HEK293 (cell line): ENCODE measurements at regions not wholly inside any gene's neighbourhood (a gene's known extent, or its start where the extent isn't known, plus 50 kb on each side); places are given as distances from the start of the nearest gene placed in this dataset.

Experiments
- CTCF ChIA-PET: fragments of 350-600 bp; formaldehyde crosslinking; extraction: SDS; loops from one replicate; lab custom pipeline; 2021; ENCODE audit warnings: antibody characterized with exemption; lab: Yijun Ruan, JAX
- POLR2A ChIA-PET: fragments of 300-600 bp; formaldehyde crosslinking; extraction: SDS; loops from one replicate; lab custom pipeline; 2020; ENCODE audit warnings: antibody characterized with exemption, inconsistent platforms; lab: Yijun Ruan, JAX
- H3K27ac ChIP-seq: fragments of 200-500 bp; sonication (Bioruptor generic); 2 replicates; pipeline ENCODE4 v1.5.1; 2014; ENCODE audit warnings: low read depth, low read length, control low read depth, inconsistent platforms; ENCODE audit errors: extremely low read depth
- H3K36me3 ChIP-seq, 2 experiments: fragments of 200-500 bp in 1 of 2; sonication (Bioruptor generic) in 1 of 2; 1 replicate in 1 of 2; 2 replicates in 1 of 2; pipeline ENCODE4 v1.5.1; 2014 to 2017; ENCODE audit warnings: inconsistent platforms in 2 of 2, low read length in 2 of 2; ENCODE audit not compliant: control insufficient read depth in 2 of 2, insufficient read depth in 1 of 2
- H3K4me1 ChIP-seq: fragments of 200-500 bp; sonication (Bioruptor generic); 2 replicates; pipeline ENCODE4 v1.5.1; 2014; ENCODE audit warnings: mild to moderate bottlenecking, low read length, inconsistent platforms; ENCODE audit not compliant: control insufficient read depth, insufficient read depth
- H3K4me3 ChIP-seq: 2 replicates; pipeline ENCODE4 v1.5.1; 2011; ENCODE audit warnings: low read depth, mild to moderate bottlenecking, control low read depth, low read length, moderate library complexity
- H3K9me3 ChIP-seq: fragments of 200-500 bp; sonication (Bioruptor generic); 2 replicates; pipeline ENCODE4 v1.5.1; 2014; ENCODE audit warnings: low read depth, low read length, inconsistent platforms; ENCODE audit not compliant: control insufficient read depth, insufficient read depth
- BCL11B ChIP-seq: fragments of 450-650 bp; formaldehyde crosslinking; IDR thresholded peaks from 2 replicates; pipeline ENCODE4 v1.5.1; 2016; ENCODE audit warnings: low read depth, missing biosample characterization, missing genetic modification characterization
- GFI1B ChIP-seq: fragments of 450-650 bp; formaldehyde crosslinking; IDR thresholded peaks from 2 replicates; pipeline ENCODE4 v1.5.1; 2016; ENCODE audit warnings: missing biosample characterization, missing genetic modification characterization
- HOXC10 ChIP-seq: sonication (generic); formaldehyde crosslinking; IDR thresholded peaks from 2 replicates; pipeline ENCODE4 v1.8.1; 2023; ENCODE audit warnings: mild to moderate bottlenecking, missing genetic modification reagents
- KLF1 ChIP-seq: fragments of 450-650 bp; formaldehyde crosslinking; IDR thresholded peaks from 2 replicates; pipeline ENCODE4 v1.5.1; 2016; ENCODE audit warnings: missing biosample characterization, missing genetic modification characterization
- KLF10 ChIP-seq: fragments of 450-650 bp; IDR thresholded peaks from 2 replicates; pipeline ENCODE4 v1.5.1; 2018; ENCODE audit warnings: missing biosample characterization, mild to moderate bottlenecking, missing genetic modification characterization
- MZF1 ChIP-seq: fragments of 450-650 bp; formaldehyde crosslinking; IDR thresholded peaks from 2 replicates; pipeline ENCODE4 v1.5.1; 2017; ENCODE audit warnings: missing biosample characterization, missing genetic modification characterization, borderline replicate concordance
- OVOL3 ChIP-seq: fragments of 450-650 bp; formaldehyde crosslinking; IDR thresholded peaks from 2 replicates; pipeline ENCODE4 v1.5.1; 2016; ENCODE audit warnings: missing biosample characterization, missing genetic modification characterization
- SP3 ChIP-seq: fragments of 450-650 bp; formaldehyde crosslinking; IDR thresholded peaks from 2 replicates; pipeline ENCODE4 v1.5.1; 2016; ENCODE audit warnings: missing biosample characterization, missing genetic modification characterization
- TCF7L2 ChIP-seq: IDR thresholded peaks from 2 replicates; pipeline ENCODE4 v1.6.1; 2011; ENCODE audit warnings: low read depth, mild to moderate bottlenecking, inconsistent platforms, low read length, moderate library complexity, borderline replicate concordance
- ZBTB17 ChIP-seq: fragments of 450-650 bp; formaldehyde crosslinking; IDR thresholded peaks from 2 replicates; pipeline ENCODE4 v1.5.1; 2016; ENCODE audit warnings: missing biosample characterization, missing genetic modification characterization
- ZBTB8A ChIP-seq: fragments of 450-650 bp; formaldehyde crosslinking; IDR thresholded peaks from 2 replicates; pipeline ENCODE4 v1.5.1; 2016; ENCODE audit warnings: missing biosample characterization, missing genetic modification characterization
- ZNF114 ChIP-seq: fragments of 450-650 bp; formaldehyde crosslinking; IDR thresholded peaks from 2 replicates; pipeline ENCODE4 v1.5.0; 2017; ENCODE audit warnings: missing biosample characterization, missing genetic modification characterization
- ZNF19 ChIP-seq: fragments of 450-650 bp; formaldehyde crosslinking; IDR thresholded peaks from 2 replicates; pipeline ENCODE4; 2016; ENCODE audit warnings: missing biosample characterization, missing genetic modification characterization, low read depth
- ZNF302 ChIP-seq: fragments of 450-650 bp; formaldehyde crosslinking; IDR thresholded peaks from 2 replicates; pipeline ENCODE4 v1.5.1; 2016; ENCODE audit warnings: missing biosample characterization, missing genetic modification characterization, low read depth
- ZNF311 ChIP-seq: fragments of 450-650 bp; formaldehyde crosslinking; IDR thresholded peaks from 2 replicates; pipeline ENCODE4 v1.5.1; 2017; ENCODE audit warnings: missing biosample characterization, missing genetic modification characterization, borderline replicate concordance
- ZNF354C ChIP-seq: fragments of 450-650 bp; formaldehyde crosslinking; IDR thresholded peaks from 2 replicates; pipeline ENCODE4 v1.5.1; 2016; ENCODE audit warnings: missing biosample characterization, missing genetic modification characterization, low read depth, borderline replicate concordance
- ZNF510 ChIP-seq: fragments of 450-650 bp; formaldehyde crosslinking; IDR thresholded peaks from 2 replicates; pipeline ENCODE4 v1.5.1; 2018; ENCODE audit warnings: mild to moderate bottlenecking, missing genetic modification characterization, missing biosample characterization; ENCODE audit not compliant: insufficient replicate concordance
- ZNF521 ChIP-seq: fragments of 450-650 bp; formaldehyde crosslinking; IDR thresholded peaks from 2 replicates; pipeline ENCODE4 v1.5.1; 2017; ENCODE audit warnings: missing biosample characterization, mild to moderate bottlenecking, missing genetic modification characterization
- ZNF549 ChIP-seq: fragments of 450-650 bp; IDR thresholded peaks from 2 replicates; pipeline ENCODE4 v1.5.1; 2018; ENCODE audit warnings: missing biosample characterization, missing genetic modification characterization, mild to moderate bottlenecking, inconsistent platforms, moderate library complexity
- ZNF561 ChIP-seq: fragments of 450-650 bp; IDR thresholded peaks from 2 replicates; pipeline ENCODE4 v1.5.1; 2018; ENCODE audit warnings: missing biosample characterization, missing genetic modification characterization, borderline replicate concordance
- ZNF600 ChIP-seq: fragments of 450-650 bp; formaldehyde crosslinking; IDR thresholded peaks from 2 replicates; pipeline ENCODE4 v1.5.1; 2016; ENCODE audit warnings: missing biosample characterization, missing genetic modification characterization
- ZNF658 ChIP-seq: fragments of 450-650 bp; formaldehyde crosslinking; IDR thresholded peaks from 2 replicates; pipeline ENCODE4; 2016; ENCODE audit warnings: missing biosample characterization, missing genetic modification characterization
- ZNF76 ChIP-seq: fragments of 450-650 bp; formaldehyde crosslinking; IDR thresholded peaks from 2 replicates; pipeline ENCODE4; 2016; ENCODE audit warnings: low read depth, missing biosample characterization, missing genetic modification characterization, borderline replicate concordance
- ZNF768 ChIP-seq: fragments of 450-650 bp; formaldehyde crosslinking; IDR thresholded peaks from 2 replicates; pipeline ENCODE4 v1.5.1; 2018; ENCODE audit warnings: missing biosample characterization, mild to moderate bottlenecking, missing genetic modification characterization
- ZNF792 ChIP-seq: fragments of 450-650 bp; formaldehyde crosslinking; IDR thresholded peaks from 2 replicates; pipeline ENCODE4 v1.5.1; 2016; ENCODE audit warnings: missing biosample characterization, missing genetic modification characterization
- TF ChIP-seq, protein P1 (sequence below): fragments of 450-650 bp; IDR thresholded peaks from 2 replicates; pipeline ENCODE4 v1.5.1; 2018; ENCODE audit warnings: missing biosample characterization, missing genetic modification characterization
- TF ChIP-seq, protein P2 (sequence below): fragments of 450-650 bp; formaldehyde crosslinking; IDR thresholded peaks from 2 replicates; pipeline ENCODE4 v1.5.1; 2016; ENCODE audit warnings: missing biosample characterization, missing genetic modification characterization, low read depth
- TF ChIP-seq, protein P3 (sequence below): fragments of 450-650 bp; formaldehyde crosslinking; IDR thresholded peaks from 2 replicates; pipeline ENCODE4 v1.5.1; 2017; ENCODE audit warnings: missing biosample characterization, missing genetic modification characterization
- TF ChIP-seq, protein P4 (sequence below): fragments of 450-650 bp; formaldehyde crosslinking; IDR thresholded peaks from 2 replicates; pipeline ENCODE4 v1.5.1; 2016; ENCODE audit warnings: missing biosample characterization, missing genetic modification characterization
- TF ChIP-seq, protein P5 (sequence below): fragments of 450-650 bp; formaldehyde crosslinking; IDR thresholded peaks from 2 replicates; pipeline ENCODE4 v1.5.1; 2016; ENCODE audit warnings: missing biosample characterization, missing genetic modification characterization

DNA sequence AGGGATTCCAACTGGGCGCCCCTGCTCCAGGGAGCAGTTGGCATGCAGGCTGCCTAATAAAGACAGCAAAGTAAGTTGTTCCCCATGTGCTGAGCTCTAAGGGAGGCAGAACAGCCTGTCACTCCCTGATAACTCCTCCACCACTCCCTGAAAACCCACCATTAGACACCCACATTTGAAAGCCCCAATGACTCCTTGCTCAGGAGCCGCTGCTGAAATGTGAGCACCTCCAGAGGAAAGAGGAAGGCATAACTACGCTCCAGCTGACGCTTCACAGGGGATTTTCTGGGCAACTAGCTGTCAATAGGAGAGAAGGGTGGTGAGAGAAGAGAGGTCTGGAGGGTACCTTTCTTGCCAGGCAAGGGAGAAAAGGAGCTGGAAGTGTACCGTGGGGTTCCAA is 62.5 kb downstream of the NPY1R start:
- no peaks in the 10 kb centered on the region for H3K9me3 ChIP-seq
- no peaks in the 10 kb centered on the region for H3K36me3 ChIP-seq
- ChIA-PET CTCF (no interaction called here), POLR2A (no interaction called here)
- no peak overlapping the region for H3K4me3 ChIP-seq
- no peak for TF ChIP-seq SP3 (tag by site-specific recombination)
- TF ChIP-seq ZNF302 = no peak
- TF ChIP-seq, protein P1, sequence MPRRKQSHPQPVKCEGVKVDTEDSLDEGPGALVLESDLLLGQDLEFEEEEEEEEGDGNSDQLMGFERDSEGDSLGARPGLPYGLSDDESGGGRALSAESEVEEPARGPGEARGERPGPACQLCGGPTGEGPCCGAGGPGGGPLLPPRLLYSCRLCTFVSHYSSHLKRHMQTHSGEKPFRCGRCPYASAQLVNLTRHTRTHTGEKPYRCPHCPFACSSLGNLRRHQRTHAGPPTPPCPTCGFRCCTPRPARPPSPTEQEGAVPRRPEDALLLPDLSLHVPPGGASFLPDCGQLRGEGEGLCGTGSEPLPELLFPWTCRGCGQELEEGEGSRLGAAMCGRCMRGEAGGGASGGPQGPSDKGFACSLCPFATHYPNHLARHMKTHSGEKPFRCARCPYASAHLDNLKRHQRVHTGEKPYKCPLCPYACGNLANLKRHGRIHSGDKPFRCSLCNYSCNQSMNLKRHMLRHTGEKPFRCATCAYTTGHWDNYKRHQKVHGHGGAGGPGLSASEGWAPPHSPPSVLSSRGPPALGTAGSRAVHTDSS (tag by site-specific recombination) = no peak
- TF ChIP-seq ZNF521 (tag by site-specific recombination) = no peak
- TF ChIP-seq ZNF658 = no peak
- no peak for TF ChIP-seq ZNF792 (tag by site-specific recombination)
- TF ChIP-seq ZBTB8A (tag by site-specific recombination) = no peak
- no peak for TF ChIP-seq KLF10
- no peak for TF ChIP-seq ZNF311
- no peak for TF ChIP-seq ZNF561
- no peak for TF ChIP-seq GFI1B
- TF ChIP-seq HOXC10 (CRISPR knock-in tag) = no peak
- TF ChIP-seq, protein P2, sequence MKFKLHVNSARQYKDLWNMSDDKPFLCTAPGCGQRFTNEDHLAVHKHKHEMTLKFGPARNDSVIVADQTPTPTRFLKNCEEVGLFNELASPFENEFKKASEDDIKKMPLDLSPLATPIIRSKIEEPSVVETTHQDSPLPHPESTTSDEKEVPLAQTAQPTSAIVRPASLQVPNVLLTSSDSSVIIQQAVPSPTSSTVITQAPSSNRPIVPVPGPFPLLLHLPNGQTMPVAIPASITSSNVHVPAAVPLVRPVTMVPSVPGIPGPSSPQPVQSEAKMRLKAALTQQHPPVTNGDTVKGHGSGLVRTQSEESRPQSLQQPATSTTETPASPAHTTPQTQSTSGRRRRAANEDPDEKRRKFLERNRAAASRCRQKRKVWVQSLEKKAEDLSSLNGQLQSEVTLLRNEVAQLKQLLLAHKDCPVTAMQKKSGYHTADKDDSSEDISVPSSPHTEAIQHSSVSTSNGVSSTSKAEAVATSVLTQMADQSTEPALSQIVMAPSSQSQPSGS = no peak
- no peak for TF ChIP-seq OVOL3 (tag by site-specific recombination)
- TF ChIP-seq, protein P3, sequence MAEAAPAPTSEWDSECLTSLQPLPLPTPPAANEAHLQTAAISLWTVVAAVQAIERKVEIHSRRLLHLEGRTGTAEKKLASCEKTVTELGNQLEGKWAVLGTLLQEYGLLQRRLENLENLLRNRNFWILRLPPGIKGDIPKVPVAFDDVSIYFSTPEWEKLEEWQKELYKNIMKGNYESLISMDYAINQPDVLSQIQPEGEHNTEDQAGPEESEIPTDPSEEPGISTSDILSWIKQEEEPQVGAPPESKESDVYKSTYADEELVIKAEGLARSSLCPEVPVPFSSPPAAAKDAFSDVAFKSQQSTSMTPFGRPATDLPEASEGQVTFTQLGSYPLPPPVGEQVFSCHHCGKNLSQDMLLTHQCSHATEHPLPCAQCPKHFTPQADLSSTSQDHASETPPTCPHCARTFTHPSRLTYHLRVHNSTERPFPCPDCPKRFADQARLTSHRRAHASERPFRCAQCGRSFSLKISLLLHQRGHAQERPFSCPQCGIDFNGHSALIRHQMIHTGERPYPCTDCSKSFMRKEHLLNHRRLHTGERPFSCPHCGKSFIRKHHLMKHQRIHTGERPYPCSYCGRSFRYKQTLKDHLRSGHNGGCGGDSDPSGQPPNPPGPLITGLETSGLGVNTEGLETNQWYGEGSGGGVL = no peak
- H3K4me1 ChIP-seq = no peaks in the 10 kb centered on the region
- H3K27ac ChIP-seq = no peak overlapping the region

DNA sequence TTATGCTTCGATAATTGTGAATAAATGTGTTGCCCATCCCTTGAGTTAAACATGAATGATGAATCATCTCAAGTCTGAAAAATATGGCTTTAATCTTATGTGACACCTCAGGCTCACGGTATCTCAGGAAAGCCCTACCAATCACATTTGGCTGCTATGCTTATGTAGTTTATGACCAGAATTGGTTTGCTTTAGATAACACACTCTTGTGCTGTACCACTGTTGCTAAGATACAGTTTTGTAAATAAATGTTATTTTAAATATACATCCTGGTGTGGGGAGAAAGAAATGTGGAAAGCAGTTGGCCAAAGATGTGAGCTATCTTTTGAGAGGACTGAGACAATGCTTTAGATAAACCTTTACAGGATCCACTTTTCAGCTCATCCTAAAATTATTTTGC is 63.2 kb downstream of the NPY1R start:
- H3K9me3 ChIP-seq = no peaks in the 10 kb centered on the region
- H3K4me3 ChIP-seq = no peak overlapping the region
- ChIA-PET CTCF (no interaction called here), POLR2A (no interaction called here)
- H3K36me3 ChIP-seq = no peaks in the 10 kb centered on the region
- no peaks in the 10 kb centered on the region for H3K4me1 ChIP-seq
- no peak overlapping the region for H3K27ac ChIP-seq
- no peak for TF ChIP-seq TCF7L2
- TF ChIP-seq ZNF354C (tag by site-specific recombination) = no peak
- TF ChIP-seq ZBTB17 = no peak
- no peak for TF ChIP-seq ZNF114
- TF ChIP-seq, protein P4, sequence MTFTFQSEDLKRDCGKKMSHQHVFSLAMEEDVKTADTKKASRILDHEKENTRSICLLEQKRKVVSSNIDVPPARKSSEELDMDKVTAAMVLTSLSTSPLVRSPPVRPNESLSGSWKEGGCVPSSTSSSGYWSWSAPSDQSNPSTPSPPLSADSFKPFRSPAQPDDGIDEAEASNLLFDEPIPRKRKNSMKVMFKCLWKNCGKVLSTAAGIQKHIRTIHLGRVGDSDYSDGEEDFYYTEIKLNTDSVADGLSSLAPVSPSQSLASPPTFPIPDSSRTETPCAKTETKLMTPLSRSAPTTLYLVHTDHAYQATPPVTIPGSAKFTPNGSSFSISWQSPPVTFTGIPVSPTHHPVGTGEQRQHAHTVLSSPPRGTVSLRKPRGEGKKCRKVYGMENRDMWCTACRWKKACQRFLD = no peak
- TF ChIP-seq, protein P3 = no peak
- TF ChIP-seq ZNF600 (tag by site-specific recombination) = no peak
- TF ChIP-seq, protein P5, sequence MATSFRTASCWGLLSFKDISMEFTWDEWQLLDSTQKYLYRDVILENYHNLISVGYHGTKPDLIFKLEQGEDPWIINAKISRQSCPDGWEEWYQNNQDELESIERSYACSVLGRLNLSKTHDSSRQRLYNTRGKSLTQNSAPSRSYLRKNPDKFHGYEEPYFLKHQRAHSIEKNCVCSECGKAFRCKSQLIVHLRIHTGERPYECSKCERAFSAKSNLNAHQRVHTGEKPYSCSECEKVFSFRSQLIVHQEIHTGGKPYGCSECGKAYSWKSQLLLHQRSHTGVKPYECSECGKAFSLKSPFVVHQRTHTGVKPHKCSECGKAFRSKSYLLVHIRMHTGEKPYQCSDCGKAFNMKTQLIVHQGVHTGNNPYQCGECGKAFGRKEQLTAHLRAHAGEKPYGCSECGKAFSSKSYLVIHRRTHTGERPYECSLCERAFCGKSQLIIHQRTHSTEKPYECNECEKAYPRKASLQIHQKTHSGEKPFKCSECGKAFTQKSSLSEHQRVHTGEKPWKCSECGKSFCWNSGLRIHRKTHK = no peak
- no peak for TF ChIP-seq BCL11B (tag by site-specific recombination)
- no peak for TF ChIP-seq ZNF76 (tag by site-specific recombination)
- TF ChIP-seq ZNF549 (tag by site-specific recombination) = no peak
- TF ChIP-seq KLF1 (tag by site-specific recombination) = no peak
- no peak for TF ChIP-seq ZNF19
- TF ChIP-seq ZNF768 (tag by site-specific recombination) = no peak
- TF ChIP-seq MZF1 = no peak
- TF ChIP-seq ZNF510 (tag by site-specific recombination) = no peak
